MM.1S (cell line): ENCODE measurements at regions not wholly inside any gene's neighbourhood (a gene's known extent, or its start where the extent isn't known, plus 50 kb on each side); places are given as distances from the start of the nearest gene placed in this dataset.

Experiments
- DNase-seq: peaks from one replicate; pipeline ENCODE4 v3.0.0-alpha.2; 2015
- H2AFZ ChIP-seq: fragments of 300-600 bp; sonication (generic); 2 replicates; pipeline ENCODE4 v1.6.0; 2016; ENCODE audit warnings: antibody characterized with exemption, low read length
- H3F3A ChIP-seq: fragments of 300-600 bp; sonication (generic); 2 replicates; pipeline ENCODE4 v1.6.1; 2016; ENCODE audit warnings: mild to moderate bottlenecking, antibody characterized with exemption, low read length, moderate library complexity, mixed read lengths; ENCODE audit not compliant: insufficient read depth
- H3K27ac ChIP-seq: fragments of 300-600 bp; sonication (generic); 2 replicates; pipeline ENCODE4 v1.5.1; 2016; ENCODE audit warnings: mild to moderate bottlenecking, low read length
- H3K27me3 ChIP-seq: fragments of 300-600 bp; sonication (generic); replicated peaks from 2 replicates; pipeline ENCODE4 v1.6.0; 2016; ENCODE audit warnings: low read length; ENCODE audit not compliant: insufficient read depth
- H3K36me3 ChIP-seq: fragments of 300-600 bp; sonication (generic); replicated peaks from 2 replicates; pipeline ENCODE4 v1.6.1; 2016; ENCODE audit warnings: mild to moderate bottlenecking, low read length, mixed read lengths; ENCODE audit not compliant: insufficient read depth
- H3K4me1 ChIP-seq: fragments of 300-600 bp; sonication (generic); 2 replicates; pipeline ENCODE4 v1.6.1; 2016; ENCODE audit warnings: low read length, mixed read lengths
- H3K4me2 ChIP-seq: fragments of 300-600 bp; sonication (generic); 2 replicates; pipeline ENCODE4 v1.6.0; 2016; ENCODE audit warnings: low read depth, low read length
- H3K4me3 ChIP-seq: fragments of 300-600 bp; sonication (generic); 2 replicates; pipeline ENCODE4 v1.5.1; 2016; ENCODE audit warnings: low read length, mixed read lengths
- H3K79me2 ChIP-seq: fragments of 300-600 bp; sonication (generic); 2 replicates; pipeline ENCODE4 v1.6.1; 2016; ENCODE audit warnings: mixed run types, low read length, mixed read lengths
- H3K9ac ChIP-seq: fragments of 300-600 bp; sonication (generic); 2 replicates; pipeline ENCODE4 v1.6.1; 2016; ENCODE audit warnings: low read length, mixed read lengths
- H3K9me2 ChIP-seq: fragments of 300-600 bp; sonication (generic); replicated peaks from 2 replicates; pipeline ENCODE4 v1.6.1; 2016; ENCODE audit warnings: mild to moderate bottlenecking, low read length, mixed read lengths; ENCODE audit not compliant: insufficient read depth
- H3K9me3 ChIP-seq: fragments of 300-600 bp; sonication (generic); replicated peaks from 2 replicates; pipeline ENCODE4 v1.6.1; 2016; ENCODE audit warnings: mild to moderate bottlenecking, low read length, mixed read lengths; ENCODE audit not compliant: insufficient read depth
- H4K20me1 ChIP-seq: fragments of 300-600 bp; sonication (generic); 2 replicates; pipeline ENCODE4 v1.6.1; 2016; ENCODE audit warnings: mild to moderate bottlenecking, low read length, moderate library complexity, mixed read lengths; ENCODE audit not compliant: insufficient read depth
- EZH2 ChIP-seq: fragments of 300-600 bp; sonication (generic); optimal IDR thresholded peaks from 2 replicates; pipeline ENCODE3; 2017; ENCODE audit warnings: low read depth, mild to moderate bottlenecking, antibody characterized with exemption, low read length, mixed read lengths
- EZH2phosphoT487 ChIP-seq: fragments of 300-600 bp; sonication (generic); IDR thresholded peaks from 2 replicates; pipeline ENCODE4 v1.6.1; 2018; ENCODE audit warnings: antibody characterized with exemption, low read length
- TF ChIP-seq, protein P1 (sequence below): fragments of 300-600 bp; sonication (generic); IDR thresholded peaks from 2 replicates; pipeline ENCODE4 v1.5.1; 2016; ENCODE audit warnings: antibody characterized with exemption, low read length, mixed read lengths

DNA sequence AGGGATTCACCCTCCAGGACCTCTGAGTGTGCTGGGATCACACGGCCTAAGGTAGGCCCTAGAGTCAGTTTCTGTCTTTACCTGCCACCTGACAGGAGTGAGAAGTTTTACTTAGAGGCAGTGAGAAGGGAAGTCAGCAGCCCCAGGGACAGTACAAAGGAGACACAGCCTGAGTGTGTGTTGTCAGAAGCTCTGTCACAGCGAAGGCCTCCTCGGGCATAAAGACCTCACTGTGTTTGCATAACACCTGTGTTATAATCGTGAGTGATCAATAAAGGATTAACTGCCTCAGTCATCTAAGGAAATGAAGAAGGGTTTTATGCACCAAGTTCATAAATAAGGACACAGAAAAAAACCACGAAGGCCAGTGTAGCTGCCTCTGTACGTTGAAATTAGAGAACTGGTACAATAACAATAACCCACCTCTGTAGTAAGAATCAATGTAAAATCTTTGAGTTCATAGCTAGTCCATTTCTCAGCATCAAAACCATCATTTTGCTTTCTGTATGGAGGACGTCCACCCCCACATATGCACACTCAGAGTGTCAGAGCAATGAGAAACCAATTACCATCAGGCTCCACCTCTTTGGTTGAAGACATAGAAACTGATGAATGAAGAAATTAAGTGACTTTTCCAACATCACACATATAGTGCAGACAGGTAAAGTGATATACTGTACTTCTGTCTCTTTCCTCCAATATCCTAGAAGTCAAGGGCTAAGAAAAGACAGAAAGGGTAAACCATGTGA, 159.3 kb downstream of the DAD1 start:
- H4K20me1 ChIP-seq: no peaks in the 10 kb centered on the region
- no peaks in the 10 kb centered on the region for H3K9me3 ChIP-seq
- H2AFZ ChIP-seq: no peak overlapping the region
- no peaks in the 10 kb centered on the region for H3K27me3 ChIP-seq
- no peaks in the 10 kb centered on the region for H3K79me2 ChIP-seq
- DNase-seq: no peak
- H3K4me2 ChIP-seq: no peak overlapping the region
- H3K27ac ChIP-seq: no peak overlapping the region
- no peaks in the 10 kb centered on the region for H3F3A ChIP-seq
- no peaks in the 10 kb centered on the region for H3K36me3 ChIP-seq
- no peak overlapping the region for H3K9ac ChIP-seq
- TF ChIP-seq EZH2 (no peak), EZH2phosphoT487 (no peak)
- TF ChIP-seq, protein P1, sequence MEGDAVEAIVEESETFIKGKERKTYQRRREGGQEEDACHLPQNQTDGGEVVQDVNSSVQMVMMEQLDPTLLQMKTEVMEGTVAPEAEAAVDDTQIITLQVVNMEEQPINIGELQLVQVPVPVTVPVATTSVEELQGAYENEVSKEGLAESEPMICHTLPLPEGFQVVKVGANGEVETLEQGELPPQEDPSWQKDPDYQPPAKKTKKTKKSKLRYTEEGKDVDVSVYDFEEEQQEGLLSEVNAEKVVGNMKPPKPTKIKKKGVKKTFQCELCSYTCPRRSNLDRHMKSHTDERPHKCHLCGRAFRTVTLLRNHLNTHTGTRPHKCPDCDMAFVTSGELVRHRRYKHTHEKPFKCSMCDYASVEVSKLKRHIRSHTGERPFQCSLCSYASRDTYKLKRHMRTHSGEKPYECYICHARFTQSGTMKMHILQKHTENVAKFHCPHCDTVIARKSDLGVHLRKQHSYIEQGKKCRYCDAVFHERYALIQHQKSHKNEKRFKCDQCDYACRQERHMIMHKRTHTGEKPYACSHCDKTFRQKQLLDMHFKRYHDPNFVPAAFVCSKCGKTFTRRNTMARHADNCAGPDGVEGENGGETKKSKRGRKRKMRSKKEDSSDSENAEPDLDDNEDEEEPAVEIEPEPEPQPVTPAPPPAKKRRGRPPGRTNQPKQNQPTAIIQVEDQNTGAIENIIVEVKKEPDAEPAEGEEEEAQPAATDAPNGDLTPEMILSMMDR: no peak
- H3K9me2 ChIP-seq: no peaks in the 10 kb centered on the region
- H3K4me3 ChIP-seq: no peak overlapping the region
- H3K4me1 ChIP-seq: no peaks in the 10 kb centered on the region

DNA sequence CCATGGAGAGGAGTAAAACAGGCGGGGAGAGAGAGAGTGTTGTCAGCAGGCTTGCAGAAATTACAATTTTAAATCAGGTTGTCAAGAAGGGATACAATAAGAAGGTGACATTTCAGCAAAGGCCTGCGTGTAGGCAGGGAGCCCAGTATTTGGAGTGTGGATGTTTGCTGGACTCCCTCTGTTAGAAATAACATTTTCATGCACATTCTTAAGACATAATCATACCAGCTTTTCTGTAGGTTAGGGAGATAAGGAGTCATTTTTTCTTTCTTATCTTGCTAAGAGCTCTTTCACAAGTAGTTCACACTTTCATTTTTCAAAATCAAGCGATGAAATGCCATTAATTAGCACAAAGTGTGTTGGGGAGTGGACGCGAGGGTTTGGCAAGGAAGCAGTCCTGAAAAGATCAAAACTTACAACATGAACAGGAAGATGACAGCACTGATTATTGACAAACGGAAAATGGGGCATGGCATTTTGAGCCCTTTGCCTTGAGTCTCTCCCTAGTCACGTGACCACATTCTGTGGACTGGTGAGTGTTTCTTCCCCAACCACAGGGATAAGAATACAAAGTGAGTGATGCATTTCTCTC, 160.2 kb downstream of the DAD1 start:
- no peak overlapping the region for H3K4me2 ChIP-seq
- H3K27me3 ChIP-seq: no peaks in the 10 kb centered on the region
- no peak for TF ChIP-seq EZH2phosphoT487
- TF ChIP-seq, protein P1: no peak
- TF ChIP-seq EZH2: no peak
- DNase-seq: no peak
- H2AFZ ChIP-seq: no peak overlapping the region
- no peak overlapping the region for H3K9ac ChIP-seq
- no peaks in the 10 kb centered on the region for H3K9me2 ChIP-seq
- H3K4me1 ChIP-seq: no peaks in the 10 kb centered on the region
- H4K20me1 ChIP-seq: no peaks in the 10 kb centered on the region
- no peaks in the 10 kb centered on the region for H3F3A ChIP-seq
- H3K4me3 ChIP-seq: no peak overlapping the region
- H3K79me2 ChIP-seq: no peaks in the 10 kb centered on the region
- H3K36me3 ChIP-seq: no peaks in the 10 kb centered on the region
- no peaks in the 10 kb centered on the region for H3K9me3 ChIP-seq
- H3K27ac ChIP-seq: no peak overlapping the region

DNA sequence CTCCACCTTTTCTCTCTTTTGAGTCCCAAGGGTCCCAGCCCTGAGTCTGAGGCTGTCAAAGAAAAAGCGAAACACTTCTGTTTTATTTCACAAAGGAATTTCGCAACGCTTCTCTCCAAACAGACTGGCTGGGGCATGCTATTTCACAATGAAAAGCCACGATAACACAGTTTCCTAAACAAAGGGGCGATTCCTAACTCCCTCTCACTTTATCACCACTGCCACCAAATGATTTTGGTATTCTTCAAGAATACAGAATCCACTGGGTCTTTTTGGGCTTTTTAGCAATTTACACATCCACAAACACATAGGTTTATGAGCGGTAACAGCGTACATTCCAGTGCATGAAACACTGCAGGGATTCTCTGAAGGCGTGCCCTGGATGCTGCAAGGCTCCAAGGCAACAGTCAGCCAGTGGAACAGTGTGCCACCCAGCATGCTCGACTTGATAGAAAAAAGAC, 161.2 kb downstream of the DAD1 start:
- H3F3A ChIP-seq: no peaks in the 10 kb centered on the region
- TF ChIP-seq, protein P1: no peak
- no peak for TF ChIP-seq EZH2phosphoT487
- TF ChIP-seq EZH2: no peak
- no peaks in the 10 kb centered on the region for H3K27me3 ChIP-seq
- no peaks in the 10 kb centered on the region for H3K79me2 ChIP-seq
- H3K4me2 ChIP-seq: no peak overlapping the region
- no peaks in the 10 kb centered on the region for H3K9me2 ChIP-seq
- no peak overlapping the region for H3K4me3 ChIP-seq
- H3K9ac ChIP-seq: no peak overlapping the region
- H3K27ac ChIP-seq: no peak overlapping the region
- H2AFZ ChIP-seq: no peak overlapping the region
- no peaks in the 10 kb centered on the region for H3K9me3 ChIP-seq
- H4K20me1 ChIP-seq: no peaks in the 10 kb centered on the region
- H3K36me3 ChIP-seq: no peaks in the 10 kb centered on the region
- H3K4me1 ChIP-seq: no peaks in the 10 kb centered on the region
- no peak for DNase-seq
